Natural killer cell (primary cell): ENCODE measurements at regions not wholly inside any gene's neighbourhood (a gene's known extent, or its start where the extent isn't known, plus 50 kb on each side); places are given as distances from the start of the nearest gene placed in this dataset.

Experiments used
- ATAC-seq, 3 donors: fragments of 150-1000 bp in 2 of 3; fragments of 200-7000 bp in 1 of 3; cut with Tn5 transposase; 1 replicate in 1 of 3; 2 replicates in 2 of 3; pipeline ENCODE4 v1.10.0; 2021; ENCODE audit warnings: mild to moderate bottlenecking in 2 of 3, moderate library complexity in 2 of 3
- DNase-seq, 2 donors: peaks; one replicate each; pipeline versions ENCODE4 v3.0.0 to v3.0.0-alpha.2; 2013 to 2021; ENCODE audit warnings: mixed read lengths in 1 of 2
- H3K27ac ChIP-seq: one replicate; pipeline ENCODE4 v1.5.1; 2013; ENCODE audit warnings: mild to moderate bottlenecking, low read length
- H3K27me3 ChIP-seq: one replicate; pipeline ENCODE4 v1.6.1; 2013; ENCODE audit warnings: low read length; ENCODE audit not compliant: control insufficient read depth, insufficient read depth
- H3K36me3 ChIP-seq: one replicate; pipeline ENCODE4 v1.6.1; 2013; ENCODE audit warnings: low read length; ENCODE audit not compliant: control insufficient read depth, insufficient read depth
- H3K4me1 ChIP-seq: one replicate; pipeline ENCODE4 v1.6.1; 2013; ENCODE audit warnings: low read length; ENCODE audit not compliant: control insufficient read depth, insufficient read depth
- H3K4me3 ChIP-seq: one replicate; pipeline ENCODE4 v1.5.1; 2013; ENCODE audit warnings: low read length
- H3K9me3 ChIP-seq: one replicate; pipeline ENCODE4 v1.6.1; 2013; ENCODE audit warnings: low read length; ENCODE audit not compliant: control insufficient read depth, insufficient read depth
- H3K27ac Mint-ChIP-seq, 2 donors: one replicate each; pipeline ENCODE4 v1.8.0; 2022; ENCODE audit warnings: mild to moderate bottlenecking in 2 of 2, mixed read lengths in 2 of 2, moderate library complexity in 1 of 2
- H3K27me3 Mint-ChIP-seq, 2 donors: one replicate each; pipeline ENCODE4 v1.8.0; 2022; ENCODE audit warnings: low read depth in 2 of 2, mixed read lengths in 2 of 2
- H3K36me3 Mint-ChIP-seq: one replicate; pipeline ENCODE4 v1.8.0; 2022; ENCODE audit warnings: mixed read lengths
- H3K4me1 Mint-ChIP-seq, 2 donors: one replicate each; pipeline ENCODE4 v1.8.0; 2022; ENCODE audit warnings: mixed read lengths in 2 of 2
- H3K4me3 Mint-ChIP-seq: one replicate; pipeline ENCODE4 v1.8.0; 2022; ENCODE audit warnings: mild to moderate bottlenecking, moderate library complexity, mixed read lengths
- H3K9me3 Mint-ChIP-seq, 2 donors: one replicate each; pipeline ENCODE4 v1.8.0; 2022; ENCODE audit warnings: mixed read lengths in 2 of 2
- WGBS: methylation state at CpG from one replicate; pipeline ENCODE4 v1.1.7; 2013; ENCODE audit warnings: missing lambda C conversion rate; ENCODE audit not compliant: insufficient coverage; 5-methylcytosine and 5-hydroxymethylcytosine counted together
- intact Hi-C: fragments of 100-400 bp; cut with micrococcal nuclease; formaldehyde crosslinking; loops from one replicate; pipeline ENCODE4 v1.14.2; 2022
- TF ChIP-seq, protein P1 (sequence below): fragments of 200-600 bp; IDR thresholded peaks from one replicate; pipeline ENCODE4 v1.8.0; 2022; ENCODE audit warnings: antibody characterized with exemption

DNA sequence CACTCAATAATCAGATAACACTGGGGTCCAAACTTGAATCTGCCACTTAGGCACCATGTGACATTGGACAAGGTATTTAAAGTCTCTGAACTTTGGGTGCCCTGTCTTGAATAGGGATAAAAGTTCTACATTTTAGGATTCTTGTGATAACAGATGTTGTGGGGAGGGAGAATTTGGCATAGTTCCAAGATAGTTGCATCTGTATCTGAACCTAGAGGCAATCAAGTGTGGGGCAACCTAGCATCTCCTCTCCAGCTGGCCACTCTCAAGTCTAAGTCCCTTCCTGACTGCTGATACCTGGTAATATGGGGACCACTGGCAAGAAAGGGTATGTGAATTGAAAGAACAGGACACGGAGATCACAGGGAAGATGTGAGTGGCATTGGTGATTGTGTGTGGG, 256.1 kb downstream of the FOXO1 start:
- Mint-ChIP-seq H3K27ac (no peak overlapping the region), H3K36me3 (no peaks in the 10 kb centered on the region), H3K4me1 (no peaks in the 10 kb centered on the region), H3K4me3 (no peak overlapping the region), H3K27me3 (peaks cover 2 to 5% of the 10 kb centered on the region in 2 donors), H3K9me3 (no peaks in the 10 kb centered on the region)
- TF ChIP-seq, protein P1, sequence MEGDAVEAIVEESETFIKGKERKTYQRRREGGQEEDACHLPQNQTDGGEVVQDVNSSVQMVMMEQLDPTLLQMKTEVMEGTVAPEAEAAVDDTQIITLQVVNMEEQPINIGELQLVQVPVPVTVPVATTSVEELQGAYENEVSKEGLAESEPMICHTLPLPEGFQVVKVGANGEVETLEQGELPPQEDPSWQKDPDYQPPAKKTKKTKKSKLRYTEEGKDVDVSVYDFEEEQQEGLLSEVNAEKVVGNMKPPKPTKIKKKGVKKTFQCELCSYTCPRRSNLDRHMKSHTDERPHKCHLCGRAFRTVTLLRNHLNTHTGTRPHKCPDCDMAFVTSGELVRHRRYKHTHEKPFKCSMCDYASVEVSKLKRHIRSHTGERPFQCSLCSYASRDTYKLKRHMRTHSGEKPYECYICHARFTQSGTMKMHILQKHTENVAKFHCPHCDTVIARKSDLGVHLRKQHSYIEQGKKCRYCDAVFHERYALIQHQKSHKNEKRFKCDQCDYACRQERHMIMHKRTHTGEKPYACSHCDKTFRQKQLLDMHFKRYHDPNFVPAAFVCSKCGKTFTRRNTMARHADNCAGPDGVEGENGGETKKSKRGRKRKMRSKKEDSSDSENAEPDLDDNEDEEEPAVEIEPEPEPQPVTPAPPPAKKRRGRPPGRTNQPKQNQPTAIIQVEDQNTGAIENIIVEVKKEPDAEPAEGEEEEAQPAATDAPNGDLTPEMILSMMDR: no peak
- ATAC-seq: no peak
- Histone ChIP-seq H3K9me3 (no peaks in the 10 kb centered on the region), H3K36me3 (no peaks in the 10 kb centered on the region), H3K4me3 (no peak overlapping the region), H3K27ac (no peak overlapping the region), H3K27me3 (no peaks in the 10 kb centered on the region), H3K4me1 (no peaks in the 10 kb centered on the region)
- DNase-seq: no peak
- 100% methylated on average over 1 of the region's 1 CpG for WGBS
- intact Hi-C loops: no loop called here

DNA sequence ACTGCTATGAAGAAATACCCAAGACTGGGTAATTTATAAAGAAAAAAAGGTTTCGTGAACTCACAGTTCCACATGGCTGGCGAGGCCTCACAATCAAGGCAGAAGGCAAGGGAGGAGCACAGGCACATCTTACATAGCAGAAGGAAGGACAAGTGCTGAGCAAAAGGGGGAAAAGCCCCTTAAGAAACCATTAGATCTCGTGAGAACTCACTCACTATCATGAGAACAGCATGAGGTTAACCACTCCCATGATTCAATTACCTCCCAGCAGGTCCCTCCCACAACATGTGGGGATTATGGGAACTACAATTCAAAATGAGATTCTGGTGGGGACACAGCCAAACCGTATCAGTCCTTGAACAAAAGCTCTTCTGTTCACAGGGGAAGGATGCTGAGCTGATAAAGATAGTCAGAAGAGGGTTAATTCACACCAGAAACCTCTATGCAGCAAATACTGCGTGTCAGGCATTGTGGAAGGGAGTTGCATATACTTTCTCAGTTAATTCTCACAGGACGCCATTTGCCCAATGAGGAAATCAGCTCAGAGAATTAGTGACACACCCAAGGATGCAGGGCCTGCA, 246.2 kb downstream of the FOXO1 start:
- Mint-ChIP-seq H3K27me3 (peaks cover 0 to 4% of the 10 kb centered on the region in 2 donors), H3K4me1 (peaks cover 5 to 6% of the 10 kb centered on the region in 2 donors), H3K27ac (no peak overlapping the region), H3K4me3 (no peak overlapping the region), H3K36me3 (no peaks in the 10 kb centered on the region), H3K9me3 (no peaks in the 10 kb centered on the region)
- ATAC-seq (no peak), DNase-seq (no peak)
- Histone ChIP-seq H3K4me1 (no peaks in the 10 kb centered on the region), H3K9me3 (no peaks in the 10 kb centered on the region), H3K4me3 (no peak overlapping the region), H3K36me3 (no peaks in the 10 kb centered on the region), H3K27ac (no peak overlapping the region), H3K27me3 (no peaks in the 10 kb centered on the region)
- intact Hi-C loops: no loop called here
- WGBS: 84% methylated on average over 5 of the region's 6 CpGs
- TF ChIP-seq, protein P1: no peak

DNA sequence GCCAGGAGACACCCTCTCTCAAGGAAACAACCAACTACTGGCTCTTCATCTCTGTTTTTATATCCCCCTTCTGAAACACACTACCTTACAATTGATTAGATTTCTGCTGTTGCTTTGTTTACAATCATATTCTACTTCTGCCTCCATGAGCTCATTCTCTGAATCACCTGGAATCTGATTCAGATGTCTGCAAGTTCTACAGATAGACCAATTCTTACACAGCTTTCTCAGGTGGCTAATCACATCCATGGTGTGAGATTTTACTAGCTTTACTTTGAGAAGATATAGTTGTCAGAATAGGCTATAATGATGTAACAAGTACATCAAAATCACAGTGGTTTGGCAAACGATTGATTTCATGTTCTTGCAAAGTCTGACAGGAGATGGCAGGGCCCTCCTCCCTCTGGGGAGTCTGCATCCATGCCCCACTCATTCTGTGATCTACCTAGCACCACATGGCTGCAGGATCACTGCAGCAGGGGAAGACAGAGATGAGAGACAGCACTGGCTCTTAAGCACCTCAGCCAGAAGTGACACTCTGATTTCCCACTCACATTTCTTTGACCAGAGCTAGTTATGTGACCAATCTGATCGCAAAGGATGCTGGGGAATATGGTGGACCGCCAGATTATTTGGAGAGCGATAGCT, 243.7 kb downstream of the FOXO1 start:
- peaks cover 5 to 6% of the 10 kb centered on the region in 2 donors for H3K4me1 Mint-ChIP-seq
- no peaks in the 10 kb centered on the region for H3K36me3 Mint-ChIP-seq
- DNase-seq (peak in 1 of 2 donors; percentile 22), ATAC-seq (no peak)
- H3K9me3 Mint-ChIP-seq: no peaks in the 10 kb centered on the region
- TF ChIP-seq, protein P1: no peak
- H3K27me3 Mint-ChIP-seq: no peaks in the 10 kb centered on the region
- intact Hi-C loops: no loop called here
- no peaks in the 10 kb centered on the region for H3K4me1 ChIP-seq
- no peak overlapping the region for H3K27ac Mint-ChIP-seq
- H3K9me3 ChIP-seq: no peaks in the 10 kb centered on the region
- H3K36me3 ChIP-seq: no peaks in the 10 kb centered on the region
- 89% methylated on average over 4 of the region's 4 CpGs for WGBS
- no peaks in the 10 kb centered on the region for H3K27me3 ChIP-seq
- no peak overlapping the region for H3K4me3 ChIP-seq
- no peak overlapping the region for H3K4me3 Mint-ChIP-seq
- no peak overlapping the region for H3K27ac ChIP-seq

DNA sequence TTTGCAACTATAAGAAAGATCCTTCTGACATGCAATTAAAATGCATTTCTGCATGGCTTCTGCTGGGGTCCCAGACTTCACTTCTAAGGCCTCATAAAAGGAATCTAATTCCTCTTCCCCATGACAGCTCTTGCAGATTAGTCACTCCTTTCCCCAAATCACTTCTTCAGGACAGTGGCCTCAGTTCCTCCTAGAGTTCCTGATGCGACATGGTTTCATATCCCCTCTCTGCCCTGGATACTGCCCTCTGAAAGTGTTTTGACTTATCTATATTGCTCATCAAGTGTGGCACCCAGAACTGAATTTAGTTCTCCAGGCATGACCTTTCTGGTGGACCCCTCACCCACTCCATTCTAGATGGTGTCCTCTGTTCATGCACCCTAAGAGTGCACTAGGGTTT, 238.1 kb downstream of the FOXO1 start:
- Histone ChIP-seq H3K4me3 (no peak overlapping the region), H3K4me1 (peaks cover 6% of the 10 kb centered on the region), H3K27ac (no peak overlapping the region), H3K9me3 (no peaks in the 10 kb centered on the region), H3K36me3 (no peaks in the 10 kb centered on the region), H3K27me3 (no peaks in the 10 kb centered on the region)
- WGBS: 90% methylated on average over 1 of the region's 1 CpG
- peaks cover 9 to 11% of the 10 kb centered on the region in 2 donors for H3K4me1 Mint-ChIP-seq
- no peaks in the 10 kb centered on the region for H3K9me3 Mint-ChIP-seq
- intact Hi-C loops: no loop called here
- H3K27me3 Mint-ChIP-seq: no peaks in the 10 kb centered on the region
- ATAC-seq: no peak
- no peaks in the 10 kb centered on the region for H3K36me3 Mint-ChIP-seq
- H3K4me3 Mint-ChIP-seq: no peak overlapping the region
- no peak overlapping the region for H3K27ac Mint-ChIP-seq
- TF ChIP-seq, protein P1: no peak
- no peak for DNase-seq
